T-helper 2 cell (primary cell): ENCODE measurements at regions not wholly inside any gene's neighbourhood (a gene's known extent, or its start where the extent isn't known, plus 50 kb on each side); places are given as distances from the start of the nearest gene placed in this dataset.

ENCODE experiments used
- DNase-seq, 5 experiments: peaks; one replicate each; pipeline versions ENCODE4 v3.0.0 to v3.0.0-alpha.2; 2012 to 2022

DNA sequence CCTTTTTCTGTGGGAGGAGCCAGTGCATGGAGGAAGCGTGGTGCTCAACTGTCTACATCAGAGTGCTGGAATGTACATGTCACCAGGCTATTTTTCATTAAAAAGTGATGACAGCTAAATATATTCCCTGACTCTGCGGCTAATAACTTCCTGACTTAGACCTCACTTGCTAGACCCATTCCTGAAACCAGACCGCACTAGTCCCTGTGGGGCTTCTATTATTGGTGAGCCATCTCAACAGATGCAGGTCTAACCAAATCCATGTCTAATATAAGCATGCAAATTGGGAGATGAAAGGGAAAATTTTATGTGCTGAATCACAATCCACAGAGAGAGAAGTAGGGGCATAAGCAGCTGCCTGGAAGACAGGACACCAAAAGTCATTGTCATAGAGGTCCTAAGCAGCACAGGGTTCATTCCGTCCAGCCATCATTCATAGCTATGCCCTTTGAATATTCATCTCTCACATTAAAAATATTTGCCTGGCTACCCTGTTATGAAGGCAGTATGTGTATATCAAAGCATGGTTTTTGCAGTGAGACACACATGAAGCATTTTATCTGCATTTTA is 110.9 kb upstream of the BLID start:
- no peak for DNase-seq

- no peak for DNase-seq
Observed at GRCh38 chr11:122224867-122225266, 108.9 kb upstream of the BLID start.

DNA sequence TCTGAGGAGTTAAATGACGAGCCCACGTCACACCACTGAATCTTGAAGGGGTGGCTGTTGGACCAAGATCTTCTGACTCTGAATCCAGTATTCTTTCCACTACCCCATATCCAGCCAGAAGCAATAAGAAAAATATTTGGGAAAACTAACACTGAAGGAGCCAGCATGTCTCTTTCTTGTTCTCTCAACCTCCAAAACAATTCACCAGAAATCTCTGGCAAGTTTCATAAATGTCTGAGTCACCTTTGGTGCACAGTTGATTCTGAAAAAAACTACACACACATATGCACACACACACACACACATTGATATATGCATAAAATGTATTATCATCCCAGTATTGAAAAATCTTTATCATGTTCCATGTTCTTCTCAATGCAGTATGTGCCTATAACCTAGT is 104.3 kb upstream of the BLID start:
- no peak for DNase-seq

- DNase-seq = no peak
Observed at GRCh38 chr11:122219791-122220190, 103.8 kb upstream of the BLID start.

DNA sequence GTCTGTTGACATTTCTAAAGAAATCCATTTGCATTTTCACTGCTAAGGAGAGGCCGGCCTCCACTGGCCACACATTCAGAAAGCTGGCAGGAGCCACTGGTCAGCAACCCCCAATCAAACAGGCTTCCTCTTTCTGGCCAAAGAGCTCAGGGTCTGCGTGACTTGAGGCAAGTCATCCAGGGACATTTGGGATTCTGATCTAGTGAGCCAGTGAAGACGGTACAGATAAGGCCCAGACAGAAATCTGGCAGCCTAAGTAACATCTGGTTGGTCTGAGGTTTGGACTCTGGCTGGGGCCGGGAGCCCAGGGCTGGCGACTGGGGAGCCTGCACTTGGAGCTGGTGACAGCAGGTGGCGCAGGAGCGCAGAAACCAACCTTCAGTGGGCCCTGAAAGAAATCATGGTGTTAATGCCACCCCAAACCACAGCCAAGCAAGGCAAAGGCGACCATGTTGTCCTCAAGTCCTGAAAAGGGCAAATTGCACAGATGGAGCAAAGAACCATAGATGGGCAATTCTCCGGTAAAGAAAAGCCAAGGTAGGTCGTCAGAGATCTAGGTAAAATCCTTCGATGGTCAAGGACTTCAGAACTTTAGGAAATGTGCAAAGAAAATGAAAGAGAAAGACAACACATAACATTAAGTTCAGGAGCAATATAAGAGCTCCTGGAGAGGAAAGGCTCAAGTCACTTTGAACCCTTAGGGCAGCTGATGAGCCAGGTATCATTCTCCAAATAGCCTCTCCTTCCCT is 99.4 kb upstream of the BLID start:
- DNase-seq = peak in 1 of 5 experiments; percentile 23

DNA sequence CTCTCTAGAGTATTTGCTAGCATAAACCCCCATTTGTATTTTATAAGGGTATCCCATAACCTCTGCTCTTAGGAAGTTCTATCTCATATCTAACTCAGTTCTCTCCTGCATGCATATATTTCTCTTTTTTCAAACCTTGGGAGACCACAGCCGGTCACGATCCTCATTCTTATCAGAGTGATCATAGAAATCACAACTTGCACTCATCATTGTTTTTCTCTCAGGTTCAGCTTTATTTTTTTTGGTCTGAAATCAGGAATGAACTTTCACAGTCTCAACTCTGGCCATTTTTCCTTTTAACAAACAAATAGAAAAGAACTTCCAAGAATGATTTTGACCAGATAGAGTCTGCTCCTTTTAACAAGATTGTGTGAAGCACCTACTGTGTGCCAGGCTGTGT is 98.6 kb upstream of the BLID start:
- no peak for DNase-seq

DNA sequence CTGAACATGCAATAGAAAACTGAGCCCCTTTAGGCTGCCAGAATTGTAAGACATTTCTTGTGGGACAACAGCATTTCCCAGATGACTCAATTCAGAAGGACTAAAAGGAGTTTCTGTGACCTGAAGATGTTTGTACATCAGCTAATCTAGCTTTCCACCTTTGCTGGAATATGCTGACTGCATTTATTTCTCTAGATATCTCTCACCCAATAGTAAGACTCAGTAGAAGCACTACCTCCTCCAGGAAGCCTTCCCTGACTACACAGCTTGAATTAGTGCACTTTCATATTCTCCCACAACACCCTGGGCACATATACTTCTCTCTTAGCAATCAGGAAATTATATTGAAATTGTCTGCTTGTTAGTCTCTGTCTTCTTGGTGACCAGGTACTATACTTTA is 98.1 kb upstream of the BLID start:
- DNase-seq = no peak

- DNase-seq = no peak
Observed at GRCh38 chr11:122213171-122213570, 97.2 kb upstream of the BLID start.

GRCh38 chr11:122210367-122210997 is 94.5 kb upstream of the BLID start:
- DNase-seq = no peak

DNA sequence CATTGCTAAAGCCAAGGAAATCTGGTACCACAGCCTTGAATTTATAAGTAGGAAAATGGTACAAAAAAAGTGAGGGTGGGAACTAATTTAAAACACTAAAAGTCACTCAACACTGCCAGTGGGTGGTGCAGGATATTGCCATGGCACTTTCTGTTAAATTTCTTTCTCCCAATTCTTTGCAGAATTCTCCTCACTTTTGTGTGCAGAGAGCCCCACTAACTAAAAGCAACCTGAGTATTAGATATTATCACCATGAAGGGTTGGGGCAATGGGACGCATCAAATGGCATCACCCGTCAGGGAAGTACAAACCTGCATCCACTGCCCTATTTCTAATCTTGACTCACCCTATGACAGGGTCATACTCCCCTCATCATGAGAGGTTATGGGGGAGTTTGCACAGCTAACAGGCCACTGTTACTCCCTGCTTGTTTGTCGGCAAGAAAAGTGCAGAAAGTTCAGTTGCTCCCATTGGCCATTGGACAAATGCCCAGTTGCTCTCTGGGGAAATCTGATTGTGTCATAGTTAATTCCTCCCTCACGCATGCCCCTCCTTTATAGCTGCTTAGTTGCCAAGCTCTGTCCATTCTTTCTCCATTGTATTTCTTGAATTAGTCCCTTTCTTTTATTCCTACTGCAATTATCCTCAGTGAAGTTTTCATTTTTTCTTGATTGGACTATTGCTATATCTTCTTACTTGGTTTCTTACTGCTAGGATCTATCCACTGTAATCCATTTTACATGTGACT is 93.8 kb upstream of the BLID start:
- no peak for DNase-seq

- no peak for DNase-seq
Observed at GRCh38 chr11:122207921-122208764, 92.1 kb upstream of the BLID start.

- no peak for DNase-seq
Observed at GRCh38 chr11:122207505-122207904, 91.5 kb upstream of the BLID start.

GRCh38 chr11:122205036-122205435 is 89.0 kb upstream of the BLID start:
- no peak for DNase-seq

DNA sequence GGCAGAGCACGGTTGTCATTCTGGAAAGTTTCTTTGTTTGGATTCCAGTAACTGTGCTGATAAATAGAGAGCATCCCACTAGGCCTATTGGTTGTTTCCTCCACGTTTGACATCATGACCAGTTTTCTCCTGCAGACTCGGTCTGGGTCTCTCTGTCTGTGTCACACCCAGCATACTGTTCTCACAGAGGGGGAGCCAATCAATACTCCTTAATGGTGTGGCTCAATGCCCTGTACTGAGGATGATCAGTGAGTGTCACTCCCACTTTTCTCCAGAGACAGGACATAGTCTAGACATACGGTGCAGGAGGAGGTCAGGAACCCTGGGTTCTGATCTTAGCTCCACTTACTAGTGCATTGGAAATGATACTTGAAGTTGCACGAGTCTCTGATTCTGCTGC is 88.2 kb upstream of the BLID start:
- no peak for DNase-seq

DNA sequence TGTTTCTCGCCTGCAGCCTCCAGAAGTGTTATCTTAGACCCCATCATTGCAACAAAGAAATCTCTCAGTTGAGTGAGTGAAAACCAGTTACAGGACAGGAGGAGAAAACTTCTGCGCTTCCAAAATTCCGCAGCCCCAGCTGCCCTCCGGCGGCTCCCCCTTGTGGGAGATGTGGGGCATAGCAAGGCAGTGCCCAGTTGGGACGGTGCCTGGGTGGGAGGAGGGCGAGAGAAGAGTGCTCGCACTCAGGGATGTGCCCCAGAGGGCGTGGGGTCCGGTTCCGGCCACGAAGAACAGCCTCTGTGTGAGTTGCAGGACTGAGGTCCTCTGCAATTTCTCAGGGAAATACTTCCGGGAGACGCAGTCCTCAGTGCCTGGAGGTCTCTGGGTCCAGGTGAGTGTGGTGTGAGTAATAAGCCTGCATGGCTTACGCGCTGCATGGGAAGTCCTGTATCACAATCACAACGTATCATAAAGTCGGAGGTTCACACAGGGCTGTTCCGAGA is 87.0 kb upstream of the BLID start:
- DNase-seq = peak in 2 of 5 experiments; percentile 20 to 22

DNA sequence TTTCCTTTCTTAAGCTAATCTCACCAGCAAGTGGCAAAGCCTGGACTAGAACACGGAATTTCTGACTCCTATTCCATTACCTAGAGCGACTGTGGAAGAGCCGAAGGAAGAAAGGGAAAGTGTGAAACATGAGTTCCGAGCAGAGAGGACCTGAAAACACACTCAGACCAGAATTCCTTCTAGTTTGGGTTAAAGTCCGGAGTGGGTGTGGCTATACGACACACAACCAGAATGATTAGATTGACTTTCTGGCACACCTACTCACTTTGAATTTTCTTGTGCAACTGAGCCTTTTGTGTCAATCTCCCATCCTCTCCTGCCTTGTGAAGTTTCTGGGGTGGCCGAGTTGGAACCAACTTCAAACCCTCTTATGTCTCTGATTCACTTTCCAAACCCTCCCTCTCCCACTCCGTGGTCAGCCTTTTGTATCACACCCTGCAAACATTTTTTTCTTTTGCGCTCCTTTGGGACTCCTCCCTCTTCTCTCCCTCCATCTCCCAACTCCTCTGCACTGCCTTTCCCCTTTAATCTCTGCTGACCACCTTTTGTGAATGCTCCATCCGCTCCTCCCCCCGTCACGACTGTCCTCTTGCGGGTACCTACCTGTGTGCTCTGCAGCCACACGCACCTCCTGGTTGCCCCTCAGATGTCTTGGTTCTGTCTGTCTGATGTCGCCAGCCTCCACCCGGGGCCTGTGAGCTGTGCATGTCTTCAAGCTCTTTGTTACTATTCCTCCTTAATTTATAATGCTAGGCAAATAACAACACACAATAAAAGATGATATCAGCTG is 86.3 kb upstream of the BLID start:
- no peak for DNase-seq

DNA sequence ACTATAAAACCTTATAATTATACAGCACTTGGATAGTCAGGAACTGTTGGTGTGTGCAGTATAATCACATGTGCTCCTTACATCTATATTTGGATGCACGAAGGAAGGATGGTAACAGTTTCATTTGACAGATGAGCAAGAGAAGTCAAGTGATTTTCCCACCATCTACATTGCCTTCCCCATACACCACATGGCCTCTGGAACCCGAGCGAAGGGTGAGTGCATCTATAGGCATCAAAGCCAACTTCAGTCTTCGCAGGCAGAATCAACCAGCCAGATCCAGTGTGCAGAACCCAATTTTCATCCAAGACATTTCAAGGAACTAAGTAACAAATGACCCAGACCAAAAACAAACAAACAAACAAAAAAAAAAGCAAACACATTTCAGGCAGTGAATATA is 85.1 kb upstream of the BLID start:
- DNase-seq = no peak

DNA sequence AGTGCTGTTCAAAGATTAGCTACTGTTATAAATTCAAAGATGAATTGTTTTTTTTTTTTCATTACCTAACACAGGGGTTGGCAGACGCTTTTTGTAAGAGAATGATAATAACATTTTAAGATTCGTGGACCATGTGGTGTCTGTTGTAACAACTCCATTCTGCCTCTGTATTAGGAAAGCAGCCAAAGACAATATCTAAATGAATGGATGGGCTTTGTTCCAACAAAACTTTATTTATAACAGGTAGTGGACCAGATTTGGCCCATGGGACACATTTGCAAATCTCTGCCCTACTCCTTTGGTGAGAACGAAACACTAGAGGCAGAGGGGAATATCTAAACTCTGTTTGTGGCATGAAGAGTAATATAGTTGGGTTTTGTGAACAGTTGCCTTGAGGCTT is 83.6 kb upstream of the BLID start:
- no peak for DNase-seq

DNA sequence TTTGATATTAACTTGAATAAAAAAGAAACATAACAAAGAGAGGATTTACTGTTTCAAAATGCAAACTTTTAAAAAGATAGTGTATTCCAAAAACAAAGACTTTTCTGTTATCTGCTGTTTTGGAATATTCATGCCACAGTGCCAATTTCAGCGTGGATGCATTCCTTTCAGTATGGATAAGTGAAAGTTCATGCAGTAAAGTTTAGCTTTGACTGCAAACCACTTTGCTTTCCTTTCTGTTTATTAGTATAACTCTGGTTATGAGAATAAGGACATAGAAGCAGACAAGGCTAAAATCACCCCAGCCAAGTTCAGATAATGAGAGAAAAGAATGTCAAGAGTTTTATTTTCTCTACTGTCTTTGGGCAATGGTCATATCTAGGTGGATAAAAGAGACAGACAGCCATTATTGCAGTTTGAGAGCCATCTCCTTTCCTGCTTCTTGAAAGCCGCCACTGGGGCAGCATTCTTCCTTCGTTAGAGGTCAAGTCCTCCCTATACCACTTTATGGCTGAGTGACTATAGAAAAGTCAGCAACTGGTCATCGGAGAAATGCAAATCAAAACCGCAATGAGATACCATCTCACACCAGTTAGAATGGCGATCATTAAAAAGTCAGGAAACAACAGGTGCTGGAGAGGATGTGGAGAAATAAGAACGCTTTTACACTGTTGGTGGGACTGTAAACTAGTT is 82.4 kb upstream of the BLID start:
- DNase-seq = no peak

DNA sequence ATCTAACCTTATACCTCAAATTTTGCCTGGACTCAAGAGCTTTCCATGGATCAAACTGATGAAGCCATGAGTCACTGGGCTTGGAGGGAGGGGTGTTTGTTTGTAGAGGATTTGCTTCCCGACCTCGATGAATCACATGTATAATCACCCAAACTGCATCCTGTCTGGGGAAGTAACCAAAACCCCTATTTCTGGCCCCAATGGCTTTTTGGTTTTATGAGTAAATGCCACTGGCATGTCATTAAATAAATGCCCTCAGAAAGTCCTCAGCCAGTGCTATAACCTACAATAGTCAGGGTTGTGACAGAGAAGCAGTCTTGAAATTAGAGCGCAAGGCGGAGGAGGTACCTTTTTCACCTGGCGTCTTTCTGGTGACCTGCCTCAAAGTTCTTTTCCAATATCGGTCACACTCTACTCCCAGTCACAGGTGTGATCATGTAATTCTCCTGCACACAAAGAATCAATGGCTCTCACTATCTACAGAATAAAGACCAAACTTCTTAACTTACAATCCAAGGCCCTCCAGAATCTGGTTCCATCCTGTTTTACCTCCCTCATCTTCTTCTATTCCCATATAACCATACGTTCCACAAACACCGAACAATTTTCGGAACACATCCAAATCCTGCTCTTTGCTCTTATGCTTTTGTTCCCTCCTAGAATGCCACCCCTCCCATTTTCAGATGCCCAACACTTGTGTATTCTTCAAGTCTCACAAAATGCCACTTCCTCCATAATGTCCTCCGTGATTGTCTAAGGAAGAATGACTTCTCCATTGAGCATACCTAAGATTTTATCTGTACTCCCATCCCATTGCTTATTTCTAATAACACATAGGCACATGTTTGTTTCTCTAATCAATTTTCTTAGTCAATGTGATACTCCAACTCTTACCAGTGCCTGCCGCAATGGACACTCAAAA is 81.3 kb upstream of the BLID start:
- no peak for DNase-seq
